ENCODE measurements at regions not wholly inside any gene's neighbourhood (a gene's known extent, or its start where the extent isn't known, plus 50 kb on each side); places are given as distances from the start of the nearest gene placed in this dataset.

- peak; percentile 65; the same call in 1 of the 2 replicates for TF ChIP-seq SMARCC2 (IDR thresholded peaks at IDR 0.05; ENCODE audit: low read depth)
- TF ChIP-seq CBFA2T3 (IDR thresholded peaks at IDR 0.05): peak; percentile 58
- no peak for TF ChIP-seq CCNT2 (IDR thresholded peaks at IDR 0.05; ENCODE audit: borderline replicate concordance, extremely low read depth, insufficient read length, low read depth, low read length)
- TF ChIP-seq ARID1B (IDR thresholded peaks at IDR 0.05): peak; percentile 74
- TF ChIP-seq TEAD4 (IDR thresholded peaks at IDR 0.05; ENCODE audit: low read length): peak; percentile 51; the same call in 1 of the 2 replicates
- no peak for TF ChIP-seq TEAD4 (CRISPR knock-in tag; IDR thresholded peaks at IDR 0.05; ENCODE audit: borderline replicate concordance)
- TF ChIP-seq NFE2L1 (tag; IDR thresholded peaks at IDR 0.05; ENCODE audit: borderline replicate concordance, low read depth): peak; percentile 87
- no peak for TF ChIP-seq ZBTB7A (IDR thresholded peaks at IDR 0.05; ENCODE audit: borderline replicate concordance, control insufficient read depth, low read depth, low read length)
- no peak for TF ChIP-seq TRIM28 (IDR thresholded peaks at IDR 0.05)
- TF ChIP-seq CTCF (IDR thresholded peaks at IDR 0.05 in 2 of 3, conservative IDR thresholded peaks at IDR 0.05 in 1 of 3; ENCODE audit: insufficient read depth in 2 of 3, low read depth in 1 of 3, low read length in 3 of 3): no peak
- peak; percentile 6; the same call in 1 of the 2 replicates for TF ChIP-seq USF2 (CRISPR knock-in tag; IDR thresholded peaks at IDR 0.05)
- no peak for TF ChIP-seq HNRNPK (IDR thresholded peaks at IDR 0.05; ENCODE audit: low read depth, low read length, poor library complexity, severe bottlenecking)
- peak; percentile 83 for TF ChIP-seq C11orf30 (IDR thresholded peaks at IDR 0.05; ENCODE audit: low read depth)
- TF ChIP-seq ZHX1 (conservative IDR thresholded peaks at IDR 0.05; ENCODE audit: low read length): no peak
- TF ChIP-seq SIN3A (IDR thresholded peaks at IDR 0.05; ENCODE audit: borderline replicate concordance in 2 of 2, control insufficient read depth in 1 of 2, low read depth in 2 of 2, low read length in 2 of 2): no peak
- TF ChIP-seq, protein P1, sequence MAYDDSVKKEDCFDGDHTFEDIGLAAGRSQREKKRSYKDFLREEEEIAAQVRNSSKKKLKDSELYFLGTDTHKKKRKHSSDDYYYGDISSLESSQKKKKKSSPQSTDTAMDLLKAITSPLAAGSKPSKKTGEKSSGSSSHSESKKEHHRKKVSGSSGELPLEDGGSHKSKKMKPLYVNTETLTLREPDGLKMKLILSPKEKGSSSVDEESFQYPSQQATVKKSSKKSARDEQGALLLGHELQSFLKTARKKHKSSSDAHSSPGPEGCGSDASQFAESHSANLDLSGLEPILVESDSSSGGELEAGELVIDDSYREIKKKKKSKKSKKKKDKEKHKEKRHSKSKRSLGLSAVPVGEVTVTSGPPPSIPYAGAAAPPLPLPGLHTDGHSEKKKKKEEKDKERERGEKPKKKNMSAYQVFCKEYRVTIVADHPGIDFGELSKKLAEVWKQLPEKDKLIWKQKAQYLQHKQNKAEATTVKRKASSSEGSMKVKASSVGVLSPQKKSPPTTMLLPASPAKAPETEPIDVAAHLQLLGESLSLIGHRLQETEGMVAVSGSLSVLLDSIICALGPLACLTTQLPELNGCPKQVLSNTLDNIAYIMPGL (CRISPR knock-in tag; IDR thresholded peaks at IDR 0.05): no peak
- TF ChIP-seq DACH1 (IDR thresholded peaks at IDR 0.05; ENCODE audit: partially characterized antibody): peak; percentile 65
- no peak for TF ChIP-seq SIN3B (IDR thresholded peaks at IDR 0.05; ENCODE audit: low read depth)
Observed at GRCh38 chr5:124596595-124597421, 149.6 kb downstream of the ZNF608 start (continued).

Data from K562 (cell line).